NB4 (cell line): ENCODE measurements at regions not wholly inside any gene's neighbourhood (a gene's known extent, or its start where the extent isn't known, plus 50 kb on each side); places are given as distances from the start of the nearest gene placed in this dataset.
A peak's percentile ranks its signal among the peaks of the same experiment; 100 is the strongest.
"Not testable (repeated sequence)": the region's sequence is repeated elsewhere in the genome, so short reads cannot be mapped to it uniquely, and the experiment has no call there.

Experiments
- DNase-seq: peaks from one replicate; pipeline ENCODE4 v3.0.0; 2010; ENCODE audit warnings: low read depth
- H3K4me3 ChIP-seq: one replicate; pipeline ENCODE4 v1.5.1; 2011; ENCODE audit warnings: mild to moderate bottlenecking, low read depth, low read length, moderate library complexity
- CTCF ChIP-seq: IDR thresholded peaks from one replicate; pipeline ENCODE4 v1.5.1; 2012; ENCODE audit warnings: low read depth, low read length
- MAX ChIP-seq: IDR thresholded peaks from 2 replicates; pipeline ENCODE4 v1.6.1; 2011; ENCODE audit warnings: low read depth, low read length
- MYC ChIP-seq: IDR thresholded peaks from 2 replicates; pipeline ENCODE4 v1.6.1; 2011; ENCODE audit warnings: low read depth, low read length
- POLR2A ChIP-seq: IDR thresholded peaks from 2 replicates; pipeline ENCODE4 v1.6.1; 2011; ENCODE audit warnings: mild to moderate bottlenecking; ENCODE audit not compliant: insufficient read length; ENCODE audit errors: extremely low read depth

GRCh38 chr2:40690525-40690924, 238.6 kb upstream of the SLC8A1 start:
- no peak overlapping the region for H3K4me3 ChIP-seq
- DNase-seq: no peak
- TF ChIP-seq MAX: no peak
- TF ChIP-seq CTCF: no peak
- TF ChIP-seq POLR2A: no peak
- no peak for TF ChIP-seq MYC

GRCh38 chr2:40700231-40700954, 248.5 kb upstream of the SLC8A1 start:
- no peak for DNase-seq
- no peak for TF ChIP-seq MAX
- TF ChIP-seq POLR2A: no peak
- TF ChIP-seq MYC: no peak
- TF ChIP-seq CTCF: no peak

GRCh38 chr2:40712197-40712894, 260.5 kb upstream of the SLC8A1 start:
- not testable (repeated sequence) for DNase-seq, H3K4me3 ChIP-seq

More at GRCh38 chr2:40700231-40700954, 248.5 kb upstream of the SLC8A1 start:
- H3K4me3 ChIP-seq: no peak overlapping the region

- no peak overlapping the region for H3K4me3 ChIP-seq
- TF ChIP-seq POLR2A: no peak
- no peak for DNase-seq
These were observed 265.0 kb upstream of the SLC8A1 start for GRCh38 chr2:40716879-40717278.

GRCh38 chr2:40719414-40719813, 267.5 kb upstream of the SLC8A1 start:
- H3K4me3 ChIP-seq: no peak overlapping the region
- no peak for DNase-seq
- TF ChIP-seq CTCF (no peak), MYC (no peak), MAX (no peak), POLR2A (no peak)

GRCh38 chr2:40721595-40721994, 269.7 kb upstream of the SLC8A1 start:
- H3K4me3 ChIP-seq: no peak overlapping the region
- DNase-seq: peak; percentile 4

More at GRCh38 chr2:40721595-40721994, 269.7 kb upstream of the SLC8A1 start:
- TF ChIP-seq MYC (no peak), MAX (no peak), CTCF (no peak)
